Fibroblast of lung (primary cell): ENCODE measurements at regions not wholly inside any gene's neighbourhood (a gene's known extent, or its start where the extent isn't known, plus 50 kb on each side); places are given as distances from the start of the nearest gene placed in this dataset.

ENCODE experiments used
- DNase-seq, 2 donors: peaks; one replicate each; pipeline versions ENCODE4 v3.0.0 to v3.0.0-alpha.2; 2010; ENCODE audit warnings: low read depth in 2 of 2
- H2AFZ ChIP-seq: 2 replicates; pipeline ENCODE4 v1.5.1; 2012; ENCODE audit warnings: low read length, control low read depth, inconsistent platforms
- H3K27ac ChIP-seq: 2 replicates; pipeline ENCODE4 v1.5.1; 2011; ENCODE audit warnings: low read length, control low read depth; ENCODE audit not compliant: insufficient read depth
- H3K27me3 ChIP-seq: 2 replicates; pipeline ENCODE4 v1.5.1; 2011; ENCODE audit warnings: mild to moderate bottlenecking, low read length; ENCODE audit not compliant: control insufficient read depth, insufficient read depth
- H3K36me3 ChIP-seq: 2 replicates; pipeline ENCODE4 v1.5.1; 2011; ENCODE audit warnings: low read length; ENCODE audit not compliant: control insufficient read depth, insufficient read depth
- H3K4me1 ChIP-seq: 2 replicates; pipeline ENCODE4 v1.5.1; 2011; ENCODE audit warnings: low read length; ENCODE audit not compliant: control insufficient read depth, insufficient read depth; ENCODE audit errors: extremely low read depth
- H3K4me2 ChIP-seq: 2 replicates; pipeline ENCODE4 v1.5.1; 2011; ENCODE audit warnings: low read length, control low read depth; ENCODE audit not compliant: insufficient read depth; ENCODE audit errors: extremely low read depth
- H3K4me3 ChIP-seq, 4 experiments: fragments of 200-600 bp in 1 of 4; sonication (generic) in 1 of 4; replicated peaks in 1 of 4; 2 replicates each; pipeline ENCODE4 v1.5.1; 2011 to 2016; ENCODE audit warnings: low read length in 4 of 4, low read depth in 3 of 4, mild to moderate bottlenecking in 3 of 4, control low read depth in 2 of 4, inconsistent platforms in 1 of 4, mixed read lengths in 1 of 4; ENCODE audit not compliant: insufficient read depth in 1 of 4; ENCODE audit errors: control extremely low read depth in 1 of 4
- H3K79me2 ChIP-seq: 2 replicates; pipeline ENCODE4 v1.5.1; 2012; ENCODE audit warnings: mild to moderate bottlenecking, low read length, inconsistent platforms; ENCODE audit not compliant: control insufficient read depth, insufficient read depth
- H3K9ac ChIP-seq: 2 replicates; pipeline ENCODE4 v1.5.1; 2011; ENCODE audit warnings: mild to moderate bottlenecking, low read length, control low read depth; ENCODE audit not compliant: insufficient read depth
- H3K9me3 ChIP-seq: 2 replicates; pipeline ENCODE4 v1.5.1; 2012; ENCODE audit warnings: low read depth, low read length; ENCODE audit not compliant: control insufficient read depth, insufficient read depth
- H4K20me1 ChIP-seq: 2 replicates; pipeline ENCODE4 v1.5.1; 2011; ENCODE audit warnings: low read length; ENCODE audit not compliant: control insufficient read depth, insufficient read depth; ENCODE audit errors: extremely low read depth
- EZH2 ChIP-seq: IDR thresholded peaks from 2 replicates; pipeline ENCODE4 v1.5.1; 2012; ENCODE audit warnings: low read length, control low read depth, mild to moderate bottlenecking; ENCODE audit errors: missing control alignments
- TF ChIP-seq, protein P1 (sequence below), 2 donors: IDR thresholded peaks in 1 of 2; conservative IDR thresholded peaks in 1 of 2; 1 replicate in 1 of 2; 2 replicates in 1 of 2; pipeline ENCODE4 v1.5.1; 2011 to 2012; ENCODE audit warnings: low read length in 2 of 2, control low read depth in 1 of 2, inconsistent platforms in 1 of 2, low read depth in 1 of 2, mild to moderate bottlenecking in 1 of 2

DNA sequence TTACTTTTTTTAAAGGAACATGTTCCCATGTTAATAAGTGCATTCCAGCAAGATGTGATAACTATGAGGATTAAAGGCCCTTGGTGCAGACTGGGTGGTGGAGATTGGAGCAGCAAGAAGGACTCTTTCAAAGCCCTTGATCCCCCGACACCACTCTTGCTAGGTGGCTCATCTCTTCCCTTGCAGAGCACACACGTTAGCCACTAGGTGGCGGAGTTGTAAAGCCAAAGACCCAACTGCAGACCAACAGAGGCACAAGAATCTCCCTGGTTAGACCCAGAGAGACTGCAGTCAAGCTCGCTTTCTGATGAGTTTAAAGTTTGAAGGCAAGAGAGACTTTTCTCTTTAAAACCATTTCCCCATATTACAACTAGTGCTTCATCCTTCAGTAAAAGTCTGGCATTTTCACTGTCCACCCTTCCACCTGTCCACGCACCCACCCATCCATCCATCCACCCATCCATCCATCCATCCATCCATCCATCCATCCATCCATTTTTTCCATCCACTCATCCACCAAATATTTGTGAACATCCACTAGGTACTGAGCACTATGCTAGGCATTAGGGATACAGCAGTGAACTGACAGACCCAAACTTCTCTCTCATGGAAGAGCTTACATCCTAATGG lies 226.9 kb downstream of the MSX2 start:
- no peaks in the 10 kb centered on the region for H3K4me1 ChIP-seq
- DNase-seq: peak; percentile 71 to 84
- H3K79me2 ChIP-seq: no peaks in the 10 kb centered on the region
- no peak overlapping the region for H3K4me2 ChIP-seq
- TF ChIP-seq, protein P1, sequence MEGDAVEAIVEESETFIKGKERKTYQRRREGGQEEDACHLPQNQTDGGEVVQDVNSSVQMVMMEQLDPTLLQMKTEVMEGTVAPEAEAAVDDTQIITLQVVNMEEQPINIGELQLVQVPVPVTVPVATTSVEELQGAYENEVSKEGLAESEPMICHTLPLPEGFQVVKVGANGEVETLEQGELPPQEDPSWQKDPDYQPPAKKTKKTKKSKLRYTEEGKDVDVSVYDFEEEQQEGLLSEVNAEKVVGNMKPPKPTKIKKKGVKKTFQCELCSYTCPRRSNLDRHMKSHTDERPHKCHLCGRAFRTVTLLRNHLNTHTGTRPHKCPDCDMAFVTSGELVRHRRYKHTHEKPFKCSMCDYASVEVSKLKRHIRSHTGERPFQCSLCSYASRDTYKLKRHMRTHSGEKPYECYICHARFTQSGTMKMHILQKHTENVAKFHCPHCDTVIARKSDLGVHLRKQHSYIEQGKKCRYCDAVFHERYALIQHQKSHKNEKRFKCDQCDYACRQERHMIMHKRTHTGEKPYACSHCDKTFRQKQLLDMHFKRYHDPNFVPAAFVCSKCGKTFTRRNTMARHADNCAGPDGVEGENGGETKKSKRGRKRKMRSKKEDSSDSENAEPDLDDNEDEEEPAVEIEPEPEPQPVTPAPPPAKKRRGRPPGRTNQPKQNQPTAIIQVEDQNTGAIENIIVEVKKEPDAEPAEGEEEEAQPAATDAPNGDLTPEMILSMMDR (conservative IDR thresholded peaks at IDR 0.05 in 1 of 2, IDR thresholded peaks at IDR 0.05 in 1 of 2; ENCODE audit: low read depth in 1 of 2, low read length in 2 of 2): peak; percentile 94 to 95
- no peak for TF ChIP-seq EZH2
- H3K9me3 ChIP-seq: no peaks in the 10 kb centered on the region
- H4K20me1 ChIP-seq: no peaks in the 10 kb centered on the region
- H3K27me3 ChIP-seq: no peaks in the 10 kb centered on the region
- H3K4me3 ChIP-seq: no peak overlapping the region
- H3K9ac ChIP-seq: no peak overlapping the region
- no peak overlapping the region for H3K27ac ChIP-seq
- H3K36me3 ChIP-seq: no peaks in the 10 kb centered on the region
- no peak overlapping the region for H2AFZ ChIP-seq

DNA sequence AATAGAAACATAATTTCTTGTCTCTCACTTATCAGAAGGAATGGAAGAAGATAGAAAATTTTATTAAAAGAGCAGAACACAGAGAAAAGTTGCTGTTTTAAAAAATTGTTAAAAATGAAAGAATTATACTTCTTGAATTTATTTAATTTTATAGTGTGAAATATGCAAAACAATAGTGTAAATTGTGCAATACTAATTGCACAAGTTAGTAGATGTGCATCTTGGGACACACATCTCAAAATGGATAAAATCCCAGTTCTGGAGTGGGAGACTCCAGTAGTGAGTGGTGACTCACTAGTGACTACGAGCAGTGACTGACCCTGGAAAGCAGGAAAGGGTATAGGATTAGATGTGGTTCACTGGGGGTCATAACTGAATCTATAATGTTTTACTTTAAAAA lies 223.2 kb downstream of the MSX2 start:
- Histone ChIP-seq H3K27ac (no peak overlapping the region), H3K79me2 (no peaks in the 10 kb centered on the region), H3K9ac (no peak overlapping the region), H3K4me1 (no peaks in the 10 kb centered on the region), H2AFZ (no peak overlapping the region), H3K4me2 (no peak overlapping the region), H3K27me3 (no peaks in the 10 kb centered on the region), H4K20me1 (no peaks in the 10 kb centered on the region), H3K4me3 (no peak overlapping the region), H3K36me3 (no peaks in the 10 kb centered on the region), H3K9me3 (no peaks in the 10 kb centered on the region)
- no peak for DNase-seq
- TF ChIP-seq, protein P1 (conservative IDR thresholded peaks at IDR 0.05 in 1 of 2, IDR thresholded peaks at IDR 0.05 in 1 of 2; ENCODE audit: low read depth in 1 of 2, low read length in 2 of 2): no peak
- TF ChIP-seq EZH2: no peak

DNA sequence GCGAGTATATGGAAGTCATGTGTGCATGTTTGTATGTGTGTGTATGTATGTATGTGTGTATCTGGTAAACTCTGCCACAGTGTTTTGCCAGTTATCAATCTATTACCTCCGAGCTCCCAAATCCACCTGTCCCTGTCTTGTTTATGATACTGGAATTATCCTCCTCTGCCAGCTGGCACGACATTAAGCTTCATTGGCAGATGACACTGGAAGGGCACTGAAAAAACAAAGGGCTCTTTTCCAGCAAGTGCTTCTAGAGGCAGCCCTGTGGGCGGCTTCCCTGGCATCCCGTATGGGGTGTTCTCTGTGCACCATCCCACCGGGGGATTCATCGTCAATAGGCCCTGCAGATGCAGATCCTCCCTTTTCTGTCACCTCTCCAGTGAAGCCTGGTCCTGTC lies 221.5 kb downstream of the MSX2 start:
- Histone ChIP-seq H2AFZ (no peak overlapping the region), H3K9ac (no peak overlapping the region), H3K36me3 (no peaks in the 10 kb centered on the region), H3K4me3 (no peak overlapping the region), H3K4me1 (no peaks in the 10 kb centered on the region), H3K27ac (no peak overlapping the region), H3K79me2 (no peaks in the 10 kb centered on the region), H3K9me3 (no peaks in the 10 kb centered on the region), H3K27me3 (no peaks in the 10 kb centered on the region), H4K20me1 (no peaks in the 10 kb centered on the region), H3K4me2 (no peak overlapping the region)
- DNase-seq: no peak
- TF ChIP-seq, protein P1 (conservative IDR thresholded peaks at IDR 0.05 in 1 of 2, IDR thresholded peaks at IDR 0.05 in 1 of 2; ENCODE audit: low read depth in 1 of 2, low read length in 2 of 2): no peak
- TF ChIP-seq EZH2: no peak
